AG10803 (cell line): ENCODE measurements at regions not wholly inside any gene's neighbourhood (a gene's known extent, or its start where the extent isn't known, plus 50 kb on each side); places are given as distances from the start of the nearest gene placed in this dataset.

Experiments used
- DNase-seq: peaks from one replicate; pipeline ENCODE4 v3.0.0; 2010; ENCODE audit warnings: low read depth
- H3K4me3 ChIP-seq: 2 replicates; pipeline ENCODE4 v1.5.1; 2011; ENCODE audit warnings: mild to moderate bottlenecking, low read length, control low read depth
- CTCF ChIP-seq: conservative IDR thresholded peaks from 2 replicates; pipeline ENCODE4 v1.5.1; 2011; ENCODE audit warnings: mild to moderate bottlenecking, low read length, control low read depth, inconsistent platforms

GRCh38 chr11:45371251-45372115 is 85.3 kb upstream of the SYT13 start:
- DNase-seq, result peak; percentile 53
- H3K4me3 ChIP-seq, result no peak overlapping the region
- TF ChIP-seq CTCF, result peak; percentile 98

GRCh38 chr11:45369313-45369712 is 83.2 kb upstream of the SYT13 start:
- no peak overlapping the region for H3K4me3 ChIP-seq
- DNase-seq, result no peak
- no peak for TF ChIP-seq CTCF

GRCh38 chr11:45368697-45369096 is 82.6 kb upstream of the SYT13 start:
- TF ChIP-seq CTCF, result no peak
- no peak for DNase-seq

GRCh38 chr11:45366619-45367190 is 80.6 kb upstream of the SYT13 start:
- TF ChIP-seq CTCF, result no peak
- DNase-seq, result no peak

More at GRCh38 chr11:45368697-45369096, 82.6 kb upstream of the SYT13 start:
- H3K4me3 ChIP-seq, result no peak overlapping the region

GRCh38 chr11:45365961-45366618 is 79.9 kb upstream of the SYT13 start:
- H3K4me3 ChIP-seq, result no peak overlapping the region
- DNase-seq, result no peak
- no peak for TF ChIP-seq CTCF

More at GRCh38 chr11:45366619-45367190, 80.6 kb upstream of the SYT13 start:
- H3K4me3 ChIP-seq, result no peak overlapping the region

- no peak for TF ChIP-seq CTCF
- H3K4me3 ChIP-seq, result no peak overlapping the region
- DNase-seq, result no peak
These were observed 76.5 kb upstream of the SYT13 start for GRCh38 chr11:45362636-45363035.
